Uterus (tissue), 2 donors: ENCODE measurements at regions not wholly inside any gene's neighbourhood (a gene's known extent, or its start where the extent isn't known, plus 50 kb on each side); places are given as distances from the start of the nearest gene placed in this dataset.

ENCODE experiments used
- CTCF ChIP-seq, 4 experiments: fragments of 200-600 bp in 2 of 4; fragments of 450-650 bp in 2 of 4; sonication (generic) in 2 of 4; IDR thresholded peaks; one replicate each; pipeline ENCODE4 v1.5.1; 2016 to 2019; ENCODE audit warnings: antibody characterized with exemption in 4 of 4, mild to moderate bottlenecking in 2 of 4, moderate library complexity in 1 of 4
- POLR2A ChIP-seq, 2 donors: fragments of 450-650 bp; IDR thresholded peaks; one replicate each; pipeline ENCODE4 v1.6.1; 2016; ENCODE audit warnings: antibody characterized with exemption in 2 of 2, mild to moderate bottlenecking in 1 of 2, moderate library complexity in 1 of 2

- TF ChIP-seq CTCF (IDR thresholded peaks at IDR 0.05) (no peak), POLR2A (IDR thresholded peaks at IDR 0.05) (no peak)
Observed at GRCh38 chr1:80244372-80244771, 1237.8 kb upstream of the ADGRL4 start.
